AG04450 (cell line): ENCODE measurements at regions not wholly inside any gene's neighbourhood (a gene's known extent, or its start where the extent isn't known, plus 50 kb on each side); places are given as distances from the start of the nearest gene placed in this dataset.

Experiments
- CTCF ChIA-PET: fragments of 300-600, 350-600 bp; formaldehyde crosslinking; extraction: SDS; loops from one replicate; lab custom pipeline; 2022; ENCODE audit warnings: antibody characterized with exemption, inconsistent platforms; lab: Charles Lee
- POLR2A ChIA-PET: fragments of 350-600 bp; formaldehyde crosslinking; extraction: SDS; loops from one replicate; lab custom pipeline; 2021; ENCODE audit warnings: antibody characterized with exemption, inconsistent platforms; lab: Yijun Ruan, JAX
- DNase-seq: peaks from one replicate; pipeline ENCODE4 v3.0.0-alpha.2; 2011; ENCODE audit warnings: low read depth, low spot score
- H3K27ac ChIP-seq: one replicate; pipeline ENCODE4 v1.5.1; 2012; ENCODE audit warnings: low read depth, low read length, control low read depth
- H3K27me3 ChIP-seq: one replicate; pipeline ENCODE4 v1.6.0; 2012; ENCODE audit warnings: low read length; ENCODE audit not compliant: control insufficient read depth, insufficient read depth
- H3K4me3 ChIP-seq: 2 replicates; pipeline ENCODE4 v1.5.1; 2011; ENCODE audit warnings: mild to moderate bottlenecking, low read depth, low read length, control low read depth
- H3K9me3 ChIP-seq: 2 replicates; pipeline ENCODE4 v1.5.1; 2012; ENCODE audit warnings: low read length; ENCODE audit not compliant: control insufficient read depth, insufficient read depth
- TF ChIP-seq, protein P1 (sequence below): IDR thresholded peaks from 2 replicates; pipeline ENCODE4 v1.5.1; 2011; ENCODE audit warnings: low read depth, low read length, control low read depth, inconsistent platforms

DNA sequence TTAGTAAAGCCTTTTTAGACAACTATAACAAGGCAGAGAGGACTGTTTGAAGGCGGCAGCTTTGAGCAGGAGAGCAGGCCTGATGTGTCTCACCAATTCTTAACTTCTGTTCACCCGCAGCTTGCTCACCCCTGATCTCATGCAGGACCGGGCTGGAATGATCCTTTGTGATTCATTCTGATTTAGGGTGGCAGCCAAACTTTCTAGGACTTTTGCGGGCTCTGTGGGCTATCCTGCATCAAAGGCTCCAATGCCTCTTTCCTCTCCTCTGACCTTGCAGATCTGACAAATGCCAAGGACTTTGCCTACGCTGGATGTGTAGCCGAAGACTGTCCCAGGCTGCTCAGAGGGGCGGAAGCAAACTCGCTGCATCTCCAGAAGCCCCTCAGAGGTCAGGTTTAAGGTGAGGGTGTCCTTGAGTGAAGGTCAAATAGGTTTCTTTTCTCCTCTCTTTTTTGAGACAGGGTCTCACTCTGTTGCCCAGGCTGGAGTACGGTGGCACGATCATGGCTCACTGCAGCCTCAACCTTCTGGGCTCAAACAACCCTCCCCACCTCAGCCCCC, 72.3 kb downstream of the VEGFA start:
- H3K27me3 ChIP-seq = peaks cover 11% of the 10 kb centered on the region
- no peak overlapping the region for H3K27ac ChIP-seq
- H3K9me3 ChIP-seq = no peaks in the 10 kb centered on the region
- DNase-seq = no peak
- CTCF ChIA-PET = no interaction called here
- no peak overlapping the region for H3K4me3 ChIP-seq
- POLR2A ChIA-PET = no interaction called here
- TF ChIP-seq, protein P1, sequence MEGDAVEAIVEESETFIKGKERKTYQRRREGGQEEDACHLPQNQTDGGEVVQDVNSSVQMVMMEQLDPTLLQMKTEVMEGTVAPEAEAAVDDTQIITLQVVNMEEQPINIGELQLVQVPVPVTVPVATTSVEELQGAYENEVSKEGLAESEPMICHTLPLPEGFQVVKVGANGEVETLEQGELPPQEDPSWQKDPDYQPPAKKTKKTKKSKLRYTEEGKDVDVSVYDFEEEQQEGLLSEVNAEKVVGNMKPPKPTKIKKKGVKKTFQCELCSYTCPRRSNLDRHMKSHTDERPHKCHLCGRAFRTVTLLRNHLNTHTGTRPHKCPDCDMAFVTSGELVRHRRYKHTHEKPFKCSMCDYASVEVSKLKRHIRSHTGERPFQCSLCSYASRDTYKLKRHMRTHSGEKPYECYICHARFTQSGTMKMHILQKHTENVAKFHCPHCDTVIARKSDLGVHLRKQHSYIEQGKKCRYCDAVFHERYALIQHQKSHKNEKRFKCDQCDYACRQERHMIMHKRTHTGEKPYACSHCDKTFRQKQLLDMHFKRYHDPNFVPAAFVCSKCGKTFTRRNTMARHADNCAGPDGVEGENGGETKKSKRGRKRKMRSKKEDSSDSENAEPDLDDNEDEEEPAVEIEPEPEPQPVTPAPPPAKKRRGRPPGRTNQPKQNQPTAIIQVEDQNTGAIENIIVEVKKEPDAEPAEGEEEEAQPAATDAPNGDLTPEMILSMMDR = no peak

DNA sequence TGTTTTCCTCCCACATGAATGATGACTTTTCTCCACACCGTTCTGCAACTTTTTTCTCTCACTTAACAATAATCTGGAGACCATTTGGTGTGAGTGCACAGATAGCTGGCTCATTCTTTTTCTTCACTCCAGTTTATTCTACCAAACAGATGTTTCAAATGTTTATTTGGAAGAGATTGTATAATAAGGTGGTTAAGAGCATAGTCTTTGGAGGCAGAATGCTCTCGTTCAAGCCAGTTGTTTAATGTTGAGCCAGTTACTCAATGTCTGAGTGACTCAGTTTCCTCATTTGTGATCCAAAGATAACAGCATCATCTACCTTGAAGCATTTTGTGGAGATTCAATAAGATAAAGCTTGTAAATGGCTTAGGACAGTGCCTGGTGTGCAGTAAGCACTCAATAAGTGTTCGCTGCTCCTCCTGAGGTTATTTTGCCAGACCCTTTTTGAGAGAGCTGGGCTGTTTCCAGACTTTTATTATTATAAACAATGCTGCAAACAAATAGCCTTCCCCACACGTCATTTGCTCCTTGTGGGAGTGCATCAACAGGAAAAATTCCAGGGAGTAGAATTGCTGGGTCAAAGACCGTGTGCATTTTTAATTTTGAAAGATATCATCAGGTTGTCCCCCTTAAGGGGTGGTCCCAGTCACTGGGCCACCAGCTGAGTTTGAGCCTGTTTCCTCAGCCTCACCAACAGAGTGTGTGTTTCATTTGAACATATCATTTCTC, 70.6 kb downstream of the VEGFA start:
- Histone ChIP-seq H3K4me3 (no peak overlapping the region), H3K9me3 (no peaks in the 10 kb centered on the region), H3K27ac (peak overlapping the region; percentile 66), H3K27me3 (peaks cover 11% of the 10 kb centered on the region)
- CTCF ChIA-PET = interaction anchor here (0.8 to 1.0 kb wide), 2 partner anchors 66 to 234 kb away, joined by 3 to 4 read pairs; no protein-coding TSS in a partner anchor
- DNase-seq = no peak
- POLR2A ChIA-PET = interaction anchor here (1.1 to 1.9 kb wide), 3 partner anchors 33 to 150 kb away, joined by 4 to 6 read pairs (median 4); no protein-coding TSS in a partner anchor
- TF ChIP-seq, protein P1 = no peak

GRCh38 chr6:43838276-43839036, 68.4 kb downstream of the VEGFA start:
- no peak for DNase-seq
- H3K27me3 ChIP-seq = peaks cover 3% of the 10 kb centered on the region
- H3K4me3 ChIP-seq = no peak overlapping the region
- H3K27ac ChIP-seq = peak overlapping the region; percentile 47
- POLR2A ChIA-PET = no interaction called here
- TF ChIP-seq, protein P1 = peak; percentile 64
- CTCF ChIA-PET = interaction anchor here (0.6 to 1.5 kb wide), 7 partner anchors 10 to 233 kb away, joined by 3 to 7 read pairs (median 4); partner anchors contain the start of gene VEGFA
- H3K9me3 ChIP-seq = no peaks in the 10 kb centered on the region

GRCh38 chr6:43837507-43837906, 67.5 kb downstream of the VEGFA start:
- TF ChIP-seq, protein P1 = no peak
- H3K4me3 ChIP-seq = no peak overlapping the region
- no peak for DNase-seq
- H3K27me3 ChIP-seq = no peaks in the 10 kb centered on the region
- no peak overlapping the region for H3K27ac ChIP-seq
- ChIA-PET POLR2A (no interaction called here), CTCF (interaction anchor here (0.6 to 1.5 kb wide), 8 partner anchors 9 to 237 kb away, joined by 3 to 7 read pairs (median 4); partner anchors contain the start of gene VEGFA)
- H3K9me3 ChIP-seq = no peaks in the 10 kb centered on the region
